Right lung (tissue), 2 donors: ENCODE measurements at regions not wholly inside any gene's neighbourhood (a gene's known extent, or its start where the extent isn't known, plus 50 kb on each side); places are given as distances from the start of the nearest gene placed in this dataset.
A peak's percentile ranks its signal among the peaks of the same experiment; 100 is the strongest.

Experiments used
- DNase-seq, 2 donors: peaks; one replicate each; pipeline ENCODE4 v3.0.0-alpha.2; 2013

- no peak for DNase-seq
Measured at GRCh38 chr6:25012657-25013056, 76.9 kb upstream of the RIPOR2 start.

GRCh38 chr6:25013246-25013645 is 77.5 kb upstream of the RIPOR2 start:
- no peak for DNase-seq

- no peak for DNase-seq
Measured at GRCh38 chr6:25014369-25014768, 78.6 kb upstream of the RIPOR2 start.

GRCh38 chr6:25014791-25015560 is 79.2 kb upstream of the RIPOR2 start:
- DNase-seq: peak; percentile 64 to 70

- no peak for DNase-seq
Measured at GRCh38 chr6:25016014-25016720, 80.4 kb upstream of the RIPOR2 start.

- no peak for DNase-seq
Measured at GRCh38 chr6:25017486-25017885, 81.7 kb upstream of the RIPOR2 start.

GRCh38 chr6:25017932-25018567 is 82.3 kb upstream of the RIPOR2 start:
- DNase-seq: no peak

GRCh38 chr6:25018568-25018954 is 82.8 kb upstream of the RIPOR2 start:
- DNase-seq: no peak

GRCh38 chr6:25022140-25022553 is 86.4 kb upstream of the RIPOR2 start:
- DNase-seq: no peak

GRCh38 chr6:25023781-25024180 is 88.0 kb upstream of the RIPOR2 start:
- DNase-seq: no peak

GRCh38 chr6:25024821-25025220 is 89.1 kb upstream of the RIPOR2 start:
- no peak for DNase-seq

GRCh38 chr6:25025248-25025918 is 89.6 kb upstream of the RIPOR2 start:
- DNase-seq: no peak

GRCh38 chr6:25025919-25026301 is 90.2 kb upstream of the RIPOR2 start:
- no peak for DNase-seq

GRCh38 chr6:25026723-25027122 is 91.0 kb upstream of the RIPOR2 start:
- peak; percentile 60 to 63 for DNase-seq

- no peak for DNase-seq
Measured at GRCh38 chr6:25027221-25027916, 91.6 kb upstream of the RIPOR2 start.

GRCh38 chr6:25028328-25028727 is 92.6 kb upstream of the RIPOR2 start:
- DNase-seq: no peak

- no peak for DNase-seq
Measured at GRCh38 chr6:25032934-25033333, 97.2 kb upstream of the RIPOR2 start.

- DNase-seq: no peak
Measured at GRCh38 chr6:25034431-25034921, 98.7 kb upstream of the RIPOR2 start.

GRCh38 chr6:25035174-25035511 is 99.4 kb upstream of the RIPOR2 start:
- no peak for DNase-seq

- no peak for DNase-seq
Measured at GRCh38 chr6:25035512-25036435, 100.0 kb upstream of the RIPOR2 start.

- DNase-seq: no peak
Measured at GRCh38 chr6:25036461-25036860, 100.7 kb upstream of the RIPOR2 start.
